Fibroblast of skin of right quadriceps (primary cell): ENCODE measurements at regions not wholly inside any gene's neighbourhood (a gene's known extent, or its start where the extent isn't known, plus 50 kb on each side); places are given as distances from the start of the nearest gene placed in this dataset.
"Not testable (repeated sequence)": the region's sequence is repeated elsewhere in the genome, so short reads cannot be mapped to it uniquely, and the experiment has no call there.

Experiments
- DNase-seq: peaks from one replicate; pipeline ENCODE4 v3.0.0-alpha.2; 2013

GRCh38 chr16:15192813-15193212, 98.7 kb upstream of the RRN3 start:
- not testable (repeated sequence) for DNase-seq

GRCh38 chr16:15192197-15192596, 98.1 kb upstream of the RRN3 start:
- DNase-seq = not testable (repeated sequence)

GRCh38 chr16:15189478-15189877, 95.4 kb upstream of the RRN3 start:
- not testable (repeated sequence) for DNase-seq
